ENCODE measurements at regions not wholly inside any gene's neighbourhood (a gene's known extent, or its start where the extent isn't known, plus 50 kb on each side); places are given as distances from the start of the nearest gene placed in this dataset.

DNA sequence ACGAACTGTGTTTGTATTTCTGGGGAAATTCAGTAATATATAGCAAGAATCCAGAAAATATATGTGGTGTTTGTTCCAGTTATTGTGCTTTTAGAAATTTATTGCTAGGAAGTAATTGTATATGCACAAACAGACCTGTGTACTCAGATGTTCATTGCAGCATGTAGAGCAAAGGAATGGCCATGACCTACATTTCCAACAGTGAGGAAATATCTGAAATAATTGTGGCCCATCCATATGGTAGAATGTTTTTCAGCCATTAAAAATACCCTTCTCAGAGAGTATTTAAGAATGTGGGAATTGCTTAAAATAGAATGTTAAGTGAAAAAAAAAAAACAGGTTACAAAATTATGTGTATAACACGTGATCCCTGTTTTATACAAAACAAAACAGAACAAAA lies 77.3 kb downstream of the TMX1 start:
- Histone ChIP-seq H3K4me3 (no peak overlapping the region), H3K79me2 (ENCODE audit: insufficient read depth) (no peaks in the 10 kb centered on the region), H3K36me3 (ENCODE audit: low read depth) (no peaks in the 10 kb centered on the region), H3F3A (ENCODE audit: insufficient read depth) (no peaks in the 10 kb centered on the region), H3K27me3 (replicated peaks; ENCODE audit: insufficient read depth) (no peaks in the 10 kb centered on the region), H2AFZ (no peak overlapping the region), H3K9me2 (ENCODE audit: insufficient read depth) (no peaks in the 10 kb centered on the region), H3K9ac (no peak overlapping the region), H3K4me2 (ENCODE audit: unreplicated experiment) (no peak overlapping the region), H3K9me3 (ENCODE audit: low read depth) (no peaks in the 10 kb centered on the region), H4K20me1 (ENCODE audit: insufficient read depth) (no peaks in the 10 kb centered on the region), H3K27ac (no peak overlapping the region), H3K4me1 (ENCODE audit: insufficient read depth) (peaks cover 23% of the 10 kb centered on the region)
- in situ Hi-C loops (cut with MboI) = no loop called here
- WGBS, 2 experiments (ENCODE audit: low coverage in 1 of 2, low lambda C conversion rate in 2 of 2, missing lambda C conversion rate in 2 of 2) = 65 to 67% methylated on average over 2 of the region's 2 CpGs
- TF ChIP-seq EZH2phosphoT487 (IDR thresholded peaks at IDR 0.05; ENCODE audit: insufficient read depth, low read depth) (no peak), EZH2 (IDR thresholded peaks at IDR 0.05; ENCODE audit: insufficient read depth, poor library complexity, severe bottlenecking) (no peak)
- no peak for DNase-seq

DNA sequence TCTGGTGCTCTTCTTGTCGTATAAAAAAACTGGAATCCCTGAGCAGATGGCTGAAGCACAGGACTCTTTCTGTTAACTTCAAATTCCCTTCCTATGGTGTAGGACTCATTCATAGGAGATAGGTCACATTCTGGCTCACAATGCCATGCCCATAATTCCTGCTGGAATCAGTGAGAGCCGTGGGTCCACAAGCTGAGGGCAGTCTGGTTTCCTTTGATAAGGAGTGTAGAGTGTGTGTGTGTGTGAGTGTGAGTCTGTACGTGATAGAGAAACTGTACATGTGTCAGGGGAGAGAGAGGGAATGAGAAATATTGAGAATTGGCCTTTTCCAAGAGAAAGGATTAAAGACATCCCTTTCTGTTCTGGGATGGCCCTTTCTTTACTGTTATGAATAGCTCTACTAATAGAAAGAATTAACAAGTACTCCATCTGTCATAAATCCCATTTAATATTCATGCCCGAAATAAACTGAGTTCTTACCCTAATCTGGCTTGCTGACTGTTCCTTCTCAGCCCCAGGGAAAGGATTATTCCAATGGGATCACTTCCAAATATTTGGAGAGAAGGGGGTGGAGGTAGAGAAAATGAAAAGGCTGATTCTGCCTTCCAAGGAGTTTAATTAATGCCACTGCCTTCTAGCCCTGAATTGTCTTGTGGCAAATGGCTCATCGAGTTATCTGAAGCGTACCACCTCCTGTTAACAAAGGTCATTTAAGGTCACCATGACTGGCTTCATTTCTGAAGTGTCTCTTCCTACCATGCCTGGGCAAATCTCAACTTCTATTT lies 79.0 kb downstream of the TMX1 start:
- Histone ChIP-seq H4K20me1 (ENCODE audit: insufficient read depth) (no peaks in the 10 kb centered on the region), H3K9me2 (ENCODE audit: insufficient read depth) (no peaks in the 10 kb centered on the region), H3K79me2 (ENCODE audit: insufficient read depth) (no peaks in the 10 kb centered on the region), H3K9me3 (ENCODE audit: low read depth) (no peaks in the 10 kb centered on the region), H3K36me3 (ENCODE audit: low read depth) (no peaks in the 10 kb centered on the region), H3F3A (ENCODE audit: insufficient read depth) (no peaks in the 10 kb centered on the region), H3K4me3 (no peak overlapping the region), H2AFZ (no peak overlapping the region), H3K4me1 (ENCODE audit: insufficient read depth) (peaks cover 23% of the 10 kb centered on the region), H3K27ac (no peak overlapping the region), H3K9ac (no peak overlapping the region), H3K27me3 (replicated peaks; ENCODE audit: insufficient read depth) (no peaks in the 10 kb centered on the region), H3K4me2 (ENCODE audit: unreplicated experiment) (peak overlapping the region; percentile 1)
- peak; percentile 40 for DNase-seq
- TF ChIP-seq EZH2 (IDR thresholded peaks at IDR 0.05; ENCODE audit: insufficient read depth, poor library complexity, severe bottlenecking) (no peak), EZH2phosphoT487 (IDR thresholded peaks at IDR 0.05; ENCODE audit: insufficient read depth, low read depth) (no peak)
- in situ Hi-C loops (cut with MboI) = no loop called here
- WGBS, 2 experiments (ENCODE audit: low coverage in 1 of 2, low lambda C conversion rate in 2 of 2, missing lambda C conversion rate in 2 of 2) = 37 to 40% methylated on average over 6 of the region's 6 CpGs

GRCh38 chr14:51321036-51321435 lies 81.0 kb downstream of the TMX1 start:
- Histone ChIP-seq H2AFZ (no peak overlapping the region), H3K9me2 (ENCODE audit: insufficient read depth) (no peaks in the 10 kb centered on the region), H3K36me3 (ENCODE audit: low read depth) (no peaks in the 10 kb centered on the region), H3K9ac (no peak overlapping the region), H3K27me3 (replicated peaks; ENCODE audit: insufficient read depth) (no peaks in the 10 kb centered on the region), H3K27ac (no peak overlapping the region), H3K4me1 (ENCODE audit: insufficient read depth) (peaks cover 23% of the 10 kb centered on the region), H3K79me2 (ENCODE audit: insufficient read depth) (no peaks in the 10 kb centered on the region), H3F3A (ENCODE audit: insufficient read depth) (no peaks in the 10 kb centered on the region), H4K20me1 (ENCODE audit: insufficient read depth) (no peaks in the 10 kb centered on the region), H3K9me3 (ENCODE audit: low read depth) (no peaks in the 10 kb centered on the region), H3K4me2 (ENCODE audit: unreplicated experiment) (no peak overlapping the region), H3K4me3 (no peak overlapping the region)
- TF ChIP-seq EZH2 (IDR thresholded peaks at IDR 0.05; ENCODE audit: insufficient read depth, poor library complexity, severe bottlenecking) (no peak), EZH2phosphoT487 (IDR thresholded peaks at IDR 0.05; ENCODE audit: insufficient read depth, low read depth) (no peak)
- DNase-seq = no peak
- in situ Hi-C loops (cut with MboI) = no loop called here
- WGBS, 2 experiments (ENCODE audit: low coverage in 1 of 2, low lambda C conversion rate in 2 of 2, missing lambda C conversion rate in 2 of 2) = 91 to 98% methylated on average over 3 of the region's 3 CpGs

DNA sequence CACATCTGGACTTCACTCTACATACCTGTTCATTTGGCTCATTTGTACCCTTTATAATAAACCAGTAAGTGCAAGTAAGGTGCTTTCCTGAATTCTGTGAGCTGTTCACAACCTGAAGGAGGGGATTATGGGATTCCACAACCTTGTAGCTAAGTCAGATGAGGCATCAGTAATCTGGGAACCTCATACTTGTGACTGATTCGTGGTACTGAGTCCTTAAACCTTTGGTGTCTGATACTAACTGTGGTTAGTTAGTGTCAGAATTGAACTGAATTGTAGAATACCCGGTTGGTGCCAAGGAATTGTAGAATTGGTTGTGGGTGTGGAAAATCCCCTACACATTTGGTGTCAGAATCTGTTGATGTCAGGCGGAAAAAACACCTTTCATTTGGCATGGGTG lies 83.4 kb downstream of the TMX1 start:
- peaks cover 27% of the 10 kb centered on the region for H3K4me1 ChIP-seq (ENCODE audit: insufficient read depth)
- TF ChIP-seq EZH2 (IDR thresholded peaks at IDR 0.05; ENCODE audit: insufficient read depth, poor library complexity, severe bottlenecking) (no peak), EZH2phosphoT487 (IDR thresholded peaks at IDR 0.05; ENCODE audit: insufficient read depth, low read depth) (no peak)

More for the DNA sequence above, 83.4 kb downstream of the TMX1 start:
- Histone ChIP-seq H2AFZ (no peak overlapping the region), H3K9me3 (ENCODE audit: low read depth) (no peaks in the 10 kb centered on the region), H3K79me2 (ENCODE audit: insufficient read depth) (no peaks in the 10 kb centered on the region), H3K9me2 (ENCODE audit: insufficient read depth) (no peaks in the 10 kb centered on the region), H3K4me2 (ENCODE audit: unreplicated experiment) (no peak overlapping the region), H3K4me3 (no peak overlapping the region), H3K9ac (no peak overlapping the region), H3K27me3 (replicated peaks; ENCODE audit: insufficient read depth) (no peaks in the 10 kb centered on the region), H3K36me3 (ENCODE audit: low read depth) (no peaks in the 10 kb centered on the region), H3F3A (ENCODE audit: insufficient read depth) (peaks cover 18% of the 10 kb centered on the region), H3K27ac (no peak overlapping the region), H4K20me1 (ENCODE audit: insufficient read depth) (no peaks in the 10 kb centered on the region)
- in situ Hi-C loops (cut with MboI) = no loop called here
- no peak for DNase-seq
- WGBS, 2 experiments (ENCODE audit: low coverage in 1 of 2, low lambda C conversion rate in 2 of 2, missing lambda C conversion rate in 2 of 2) = 95 to 96% methylated on average over 3 of the region's 3 CpGs
